ENCODE measurements at regions not wholly inside any gene's neighbourhood (a gene's known extent, or its start where the extent isn't known, plus 50 kb on each side); places are given as distances from the start of the nearest gene placed in this dataset.

DNA sequence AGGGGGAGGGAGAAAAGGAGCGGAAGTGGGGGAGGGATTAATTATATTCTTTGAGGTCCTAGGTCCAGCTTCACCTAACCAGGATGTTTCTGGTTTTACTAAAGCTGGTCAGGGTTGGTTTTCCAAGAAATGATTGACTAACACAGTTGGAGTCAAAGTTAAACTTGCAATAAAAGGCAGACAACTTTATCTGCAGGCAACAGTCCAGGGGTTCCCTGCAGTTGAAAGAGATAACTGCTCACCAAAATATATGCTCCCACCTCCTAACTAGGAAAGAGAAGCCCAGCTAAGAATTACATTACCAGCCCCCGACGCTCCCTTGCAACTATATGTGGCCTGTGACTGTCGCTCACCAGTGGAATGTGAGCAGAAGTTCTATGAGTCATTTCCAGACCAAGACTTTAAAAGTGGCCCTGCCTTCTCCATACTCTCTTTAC, 140.0 kb upstream of the PKDCC start:
- no peak overlapping the region for H3K27ac Mint-ChIP-seq
- no peaks in the 10 kb centered on the region for H3K36me3 Mint-ChIP-seq (ENCODE audit: low read depth)
- H3K4me1 Mint-ChIP-seq, result no peaks in the 10 kb centered on the region
- no peak for DNase-seq
- H3K4me3 Mint-ChIP-seq, result no peak overlapping the region
- intact Hi-C loops (cut with micrococcal nuclease), result no loop called here
- H3K27me3 Mint-ChIP-seq, result peaks cover 32% of the 10 kb centered on the region
- no peaks in the 10 kb centered on the region for H3K9me3 Mint-ChIP-seq

DNA sequence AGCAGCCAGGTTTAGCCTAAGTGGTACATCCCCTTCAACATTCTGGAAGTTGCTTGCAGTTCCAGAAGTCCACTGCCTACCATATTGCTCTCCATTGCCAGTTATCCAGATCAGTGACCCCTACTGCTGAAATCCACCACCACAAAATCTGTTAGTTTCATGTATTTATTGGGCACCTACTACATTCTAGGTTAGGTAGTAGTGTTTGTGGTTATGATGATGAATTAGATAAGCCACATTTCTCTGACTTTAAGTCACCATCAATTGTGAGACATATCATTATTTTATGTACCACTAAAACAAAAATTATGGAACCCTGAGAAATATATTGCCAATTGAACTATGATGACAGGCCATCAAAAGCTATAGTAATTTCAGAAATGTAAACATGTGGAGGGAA, 139.5 kb upstream of the PKDCC start:
- Mint-ChIP-seq H3K36me3 (ENCODE audit: low read depth) (no peaks in the 10 kb centered on the region), H3K4me1 (no peaks in the 10 kb centered on the region), H3K27ac (no peak overlapping the region), H3K27me3 (peaks cover 28% of the 10 kb centered on the region), H3K4me3 (no peak overlapping the region), H3K9me3 (no peaks in the 10 kb centered on the region)
- intact Hi-C loops (cut with micrococcal nuclease), result no loop called here
- DNase-seq, result no peak

DNA sequence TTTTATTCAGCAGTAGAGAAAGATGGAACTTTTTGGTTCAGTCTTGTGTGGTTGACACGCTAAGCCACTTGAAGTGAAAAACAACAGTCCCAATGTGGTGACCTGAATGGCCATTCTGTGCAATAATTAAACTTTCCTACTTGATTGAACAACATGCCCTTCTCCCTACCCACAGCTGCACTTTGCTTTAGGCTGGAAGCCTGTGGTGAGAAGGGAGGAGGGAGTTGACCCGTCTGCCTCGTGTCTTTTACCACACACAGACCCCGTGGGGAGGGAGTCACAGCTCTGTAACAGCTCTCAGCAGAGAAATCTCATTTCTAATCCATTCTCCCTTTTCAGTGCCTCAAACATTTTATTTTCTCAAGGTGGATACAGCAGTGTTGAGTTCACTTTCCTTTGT, 138.2 kb upstream of the PKDCC start:
- Mint-ChIP-seq H3K4me3 (no peak overlapping the region), H3K36me3 (ENCODE audit: low read depth) (no peaks in the 10 kb centered on the region), H3K27me3 (peaks cover 30% of the 10 kb centered on the region), H3K9me3 (no peaks in the 10 kb centered on the region), H3K27ac (no peak overlapping the region), H3K4me1 (no peaks in the 10 kb centered on the region)
- intact Hi-C loops (cut with micrococcal nuclease), result no loop called here
- no peak for DNase-seq

DNA sequence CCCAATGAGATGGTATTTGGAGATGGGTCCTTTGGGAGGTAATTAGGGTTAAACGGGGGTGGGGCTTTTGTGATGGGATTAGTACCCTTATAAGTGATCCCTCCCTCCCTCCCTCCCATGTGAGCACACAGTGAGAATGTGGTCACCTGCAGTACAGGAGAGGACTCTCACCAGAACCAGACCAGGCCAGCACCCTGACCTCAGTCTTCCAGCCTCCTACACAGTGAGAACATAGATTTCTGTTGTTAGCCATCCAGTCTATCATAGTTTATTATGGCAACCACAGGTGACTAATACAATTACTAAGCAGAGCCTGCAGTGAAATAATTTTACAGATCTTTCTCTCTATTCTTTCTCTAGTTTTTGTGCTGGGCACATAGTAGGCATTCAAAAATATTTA, 137.7 kb upstream of the PKDCC start:
- no peaks in the 10 kb centered on the region for H3K36me3 Mint-ChIP-seq (ENCODE audit: low read depth)
- no peak overlapping the region for H3K4me3 Mint-ChIP-seq
- H3K27ac Mint-ChIP-seq, result no peak overlapping the region

DNA sequence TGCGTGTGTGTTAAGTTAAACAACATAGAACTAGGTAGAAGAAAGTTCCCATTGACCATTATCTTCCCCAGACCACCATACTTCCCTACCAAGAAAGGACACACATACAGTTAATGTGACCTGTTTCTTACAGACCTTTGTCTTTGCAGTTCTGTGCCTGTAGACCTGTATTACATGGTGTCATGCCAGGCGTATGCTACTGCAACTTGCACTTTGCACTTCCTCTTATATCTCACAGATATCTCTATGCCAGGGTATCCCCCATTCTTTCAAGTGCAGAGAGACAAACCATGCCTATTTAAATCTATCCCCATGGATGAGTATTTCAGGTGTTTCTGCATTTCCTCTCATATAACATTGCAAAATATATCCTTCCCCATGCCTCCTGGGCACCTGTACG, 136.8 kb upstream of the PKDCC start:
- DNase-seq, result no peak
- no peaks in the 10 kb centered on the region for H3K9me3 Mint-ChIP-seq
- no peaks in the 10 kb centered on the region for H3K4me1 Mint-ChIP-seq
- H3K36me3 Mint-ChIP-seq (ENCODE audit: low read depth), result no peaks in the 10 kb centered on the region
- no peak overlapping the region for H3K27ac Mint-ChIP-seq
- no peak overlapping the region for H3K4me3 Mint-ChIP-seq
- peaks cover 36% of the 10 kb centered on the region for H3K27me3 Mint-ChIP-seq
- intact Hi-C loops (cut with micrococcal nuclease), result no loop called here

More for the DNA sequence above, 137.7 kb upstream of the PKDCC start:
- Mint-ChIP-seq H3K9me3 (no peaks in the 10 kb centered on the region), H3K27me3 (peaks cover 30% of the 10 kb centered on the region), H3K4me1 (no peaks in the 10 kb centered on the region)
- intact Hi-C loops (cut with micrococcal nuclease), result no loop called here
- DNase-seq, result no peak

DNA sequence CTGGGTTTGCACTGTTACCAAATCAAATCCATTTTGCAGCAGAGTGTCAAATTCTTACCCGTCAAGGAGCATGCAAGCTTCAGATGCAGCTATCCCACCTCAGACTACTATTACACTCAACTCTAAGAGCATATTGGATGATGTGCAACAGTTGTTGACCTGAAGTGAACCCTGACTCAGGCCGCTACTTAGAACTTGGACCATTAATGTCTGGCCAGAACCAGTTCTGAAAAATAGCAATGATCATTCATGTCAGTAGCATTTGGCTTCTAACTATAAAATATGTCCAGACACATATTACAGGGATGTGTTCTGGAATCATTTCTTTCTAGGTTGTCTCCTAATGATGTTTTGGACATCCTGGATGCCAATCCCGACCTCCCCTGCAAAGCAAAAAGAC, 135.5 kb upstream of the PKDCC start:
- Mint-ChIP-seq H3K4me1 (no peaks in the 10 kb centered on the region), H3K27me3 (peaks cover 33% of the 10 kb centered on the region), H3K27ac (no peak overlapping the region), H3K4me3 (no peak overlapping the region), H3K9me3 (no peaks in the 10 kb centered on the region), H3K36me3 (ENCODE audit: low read depth) (no peaks in the 10 kb centered on the region)
- DNase-seq, result no peak
- intact Hi-C loops (cut with micrococcal nuclease), result no loop called here

DNA sequence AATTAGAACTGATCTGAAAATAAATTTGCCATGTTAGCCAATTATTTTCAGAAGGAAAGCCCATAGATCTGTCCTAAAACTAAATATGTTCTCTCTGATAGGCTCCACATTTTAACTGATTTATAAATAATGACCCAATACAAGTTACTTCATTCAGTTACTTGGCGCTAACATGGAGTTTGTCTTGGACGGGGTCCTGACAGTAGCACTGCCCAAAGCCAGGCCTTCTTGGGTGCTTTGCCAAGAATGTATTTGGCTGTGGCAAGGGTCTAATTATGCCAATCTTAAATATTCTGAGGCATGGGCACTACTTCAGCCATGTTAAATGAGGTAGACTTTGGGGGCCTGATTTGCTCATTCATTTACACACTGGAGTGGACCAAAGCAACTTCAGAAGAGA, 135.0 kb upstream of the PKDCC start:
- DNase-seq, result no peak
- intact Hi-C loops (cut with micrococcal nuclease), result no loop called here
- Mint-ChIP-seq H3K9me3 (no peaks in the 10 kb centered on the region), H3K27ac (no peak overlapping the region), H3K4me3 (no peak overlapping the region), H3K36me3 (ENCODE audit: low read depth) (no peaks in the 10 kb centered on the region), H3K27me3 (peaks cover 34% of the 10 kb centered on the region), H3K4me1 (no peaks in the 10 kb centered on the region)

DNA sequence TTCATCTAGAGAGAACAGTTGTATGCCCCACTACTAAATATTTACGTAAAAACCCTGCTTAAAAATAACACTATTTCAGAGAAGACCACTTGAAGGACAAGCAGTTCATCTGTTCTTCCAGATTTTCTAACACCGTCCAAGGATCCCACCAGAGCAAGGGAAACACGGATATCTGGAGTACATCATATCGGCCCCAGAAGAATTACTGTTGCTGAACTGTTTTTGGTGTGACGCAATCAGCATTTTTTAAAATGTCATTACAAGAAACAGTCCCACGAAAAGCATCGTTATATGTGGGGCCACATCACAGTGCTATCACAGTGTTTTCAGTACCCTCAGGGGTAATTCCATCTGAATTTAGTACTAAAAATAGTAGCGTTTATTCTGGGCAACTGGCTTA, 134.5 kb upstream of the PKDCC start:
- Mint-ChIP-seq H3K27ac (no peak overlapping the region), H3K4me3 (no peak overlapping the region), H3K27me3 (peaks cover 32% of the 10 kb centered on the region), H3K9me3 (no peaks in the 10 kb centered on the region), H3K4me1 (no peaks in the 10 kb centered on the region), H3K36me3 (ENCODE audit: low read depth) (no peaks in the 10 kb centered on the region)
- intact Hi-C loops (cut with micrococcal nuclease), result no loop called here
- no peak for DNase-seq

DNA sequence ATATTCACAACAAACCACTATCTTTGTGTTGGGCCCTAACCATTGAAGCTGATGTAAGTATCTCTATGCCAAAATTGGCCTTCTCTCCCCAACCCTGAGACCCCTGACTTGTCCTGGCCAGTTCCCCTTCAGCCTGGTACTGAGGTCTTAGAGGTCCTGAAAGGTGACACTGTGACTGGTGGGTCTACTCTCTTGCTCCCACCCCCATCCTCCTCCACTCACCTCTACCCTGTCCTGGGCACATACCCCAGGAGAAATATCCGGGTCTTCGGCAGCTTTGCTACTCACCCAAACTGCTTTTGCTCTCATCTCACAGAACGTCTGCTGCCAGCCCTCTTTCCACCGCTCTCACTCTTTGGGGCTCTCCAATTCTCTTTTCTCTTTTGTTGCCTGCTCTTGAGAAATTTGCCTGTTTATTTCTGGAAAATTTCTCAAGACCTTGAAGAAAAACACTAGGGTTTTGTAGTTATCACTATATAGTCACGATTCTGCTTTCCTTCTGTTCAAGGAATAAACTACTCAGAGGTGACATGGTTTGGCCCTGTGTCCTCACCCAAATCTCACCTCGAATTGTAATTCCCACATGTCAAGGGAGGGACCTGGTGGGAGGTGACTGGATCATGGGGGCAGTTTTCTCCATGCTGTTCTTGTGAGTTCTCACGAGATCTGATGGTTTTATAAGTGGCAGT, 133.8 kb upstream of the PKDCC start:
- Mint-ChIP-seq H3K36me3 (ENCODE audit: low read depth) (no peaks in the 10 kb centered on the region), H3K9me3 (no peaks in the 10 kb centered on the region), H3K27me3 (peaks cover 29% of the 10 kb centered on the region), H3K4me1 (no peaks in the 10 kb centered on the region), H3K27ac (no peak overlapping the region), H3K4me3 (no peak overlapping the region)
- intact Hi-C loops (cut with micrococcal nuclease), result no loop called here
- no peak for DNase-seq

DNA sequence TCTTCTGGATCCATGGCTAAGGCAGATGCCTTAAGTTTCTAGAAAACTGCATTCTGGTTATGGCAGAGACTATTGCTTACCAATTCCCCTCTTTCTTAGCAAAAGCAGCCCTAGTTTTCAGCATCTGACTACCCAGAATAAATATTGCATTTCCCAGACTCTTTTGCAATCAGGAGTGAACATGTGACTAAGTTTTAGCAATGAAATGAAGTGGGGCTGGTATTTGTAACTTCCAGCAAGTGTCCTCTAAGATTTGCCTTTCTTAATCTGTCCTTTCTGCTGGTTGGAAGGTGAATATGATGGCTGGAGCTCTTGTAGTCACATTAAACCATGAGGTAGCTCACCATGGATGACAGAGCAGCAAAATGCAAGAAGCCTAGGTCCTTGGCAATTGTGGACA, 132.9 kb upstream of the PKDCC start:
- Mint-ChIP-seq H3K36me3 (ENCODE audit: low read depth) (no peaks in the 10 kb centered on the region), H3K4me1 (no peaks in the 10 kb centered on the region), H3K9me3 (no peaks in the 10 kb centered on the region), H3K27me3 (peaks cover 25% of the 10 kb centered on the region), H3K4me3 (no peak overlapping the region), H3K27ac (no peak overlapping the region)
- DNase-seq, result no peak
- intact Hi-C loops (cut with micrococcal nuclease), result no loop called here

DNA sequence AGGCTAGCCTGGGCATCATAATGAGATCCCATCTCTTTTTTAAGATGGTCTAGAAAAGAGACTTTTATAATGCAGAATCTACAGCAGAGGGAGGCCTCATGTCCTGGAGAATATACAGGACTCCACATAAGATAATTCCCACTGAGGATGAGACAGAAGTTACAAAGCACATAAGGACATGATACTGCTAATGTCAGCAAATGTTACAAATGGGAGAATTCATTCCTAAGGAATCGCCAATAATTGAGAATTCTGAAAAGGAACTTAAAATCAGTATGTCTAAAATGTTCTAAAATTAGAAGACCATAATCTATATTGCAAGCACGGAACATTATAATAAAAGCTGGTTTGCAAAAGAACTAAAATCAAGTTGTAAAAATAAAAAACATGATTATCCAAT, 131.6 kb upstream of the PKDCC start:
- Mint-ChIP-seq H3K27ac (no peak overlapping the region), H3K9me3 (no peaks in the 10 kb centered on the region), H3K36me3 (ENCODE audit: low read depth) (no peaks in the 10 kb centered on the region), H3K4me1 (no peaks in the 10 kb centered on the region), H3K4me3 (no peak overlapping the region), H3K27me3 (peaks cover 25% of the 10 kb centered on the region)
- no peak for DNase-seq
- intact Hi-C loops (cut with micrococcal nuclease), result no loop called here

DNA sequence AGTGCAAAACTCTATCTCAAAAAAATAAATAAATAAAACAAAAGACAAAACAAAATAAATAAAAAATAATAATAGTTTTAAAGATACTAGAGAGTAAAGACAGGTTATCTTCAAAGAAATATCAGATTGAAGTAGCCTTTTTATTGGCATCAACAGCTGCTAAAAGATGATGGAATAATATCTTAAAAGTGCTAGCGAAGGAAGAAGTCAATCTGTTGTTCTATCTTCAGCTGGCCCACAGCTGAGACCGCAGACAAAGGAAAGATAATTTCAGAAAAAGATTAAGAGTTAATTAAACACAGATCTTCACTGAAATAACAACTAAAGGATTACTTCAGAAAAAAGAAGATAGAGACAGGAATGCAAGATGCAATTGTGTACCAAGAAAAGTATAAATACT, 130.2 kb upstream of the PKDCC start:
- Mint-ChIP-seq H3K9me3 (no peaks in the 10 kb centered on the region), H3K36me3 (ENCODE audit: low read depth) (no peaks in the 10 kb centered on the region), H3K4me1 (no peaks in the 10 kb centered on the region), H3K4me3 (no peak overlapping the region), H3K27ac (no peak overlapping the region), H3K27me3 (peaks cover 24% of the 10 kb centered on the region)
- intact Hi-C loops (cut with micrococcal nuclease), result no loop called here
- DNase-seq, result no peak

DNA sequence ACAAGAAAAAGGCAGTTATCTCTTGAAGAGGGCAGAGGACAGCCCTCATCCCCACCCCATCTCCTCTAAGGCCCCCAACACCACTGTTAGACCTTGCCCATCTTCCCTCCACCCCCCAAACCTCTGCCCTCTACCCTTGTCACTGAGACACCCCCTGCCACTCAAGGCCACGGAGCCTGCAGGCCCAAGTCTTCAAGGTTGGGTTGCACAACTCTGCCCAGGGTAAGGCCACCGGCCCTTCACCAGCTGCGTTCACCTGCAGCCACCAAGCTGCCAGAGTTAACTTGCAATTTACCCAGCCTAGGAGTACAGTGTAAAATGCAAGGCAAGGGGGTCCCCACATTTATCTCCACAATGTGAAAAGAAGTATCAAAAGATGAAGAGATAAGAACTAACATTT, 128.7 kb upstream of the PKDCC start:
- Mint-ChIP-seq H3K27me3 (peaks cover 23% of the 10 kb centered on the region), H3K9me3 (no peaks in the 10 kb centered on the region), H3K4me3 (no peak overlapping the region), H3K36me3 (ENCODE audit: low read depth) (no peaks in the 10 kb centered on the region), H3K27ac (no peak overlapping the region), H3K4me1 (no peaks in the 10 kb centered on the region)
- no peak for DNase-seq
- intact Hi-C loops (cut with micrococcal nuclease), result no loop called here

DNA sequence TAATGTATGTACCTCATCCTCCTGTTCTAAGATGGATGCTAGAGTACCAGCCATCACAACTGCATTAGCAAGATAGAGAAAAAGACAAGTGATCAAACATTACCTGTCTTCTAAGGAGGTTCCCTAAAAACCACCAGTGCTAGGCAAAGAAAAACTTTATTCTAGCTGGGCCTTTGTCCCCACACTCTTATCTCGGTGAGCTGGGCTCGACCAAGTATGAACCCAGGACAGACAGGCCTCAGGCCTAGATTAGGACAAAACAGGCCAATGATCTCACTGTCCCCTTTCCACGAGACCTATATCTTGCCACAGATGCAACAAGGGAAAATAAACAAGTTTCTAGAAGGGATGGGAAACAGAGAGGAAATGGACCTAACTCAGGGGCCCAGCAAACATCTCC, 127.6 kb upstream of the PKDCC start:
- H3K27me3 Mint-ChIP-seq, result peaks cover 16% of the 10 kb centered on the region
- H3K27ac Mint-ChIP-seq, result no peak overlapping the region
- no peaks in the 10 kb centered on the region for H3K36me3 Mint-ChIP-seq (ENCODE audit: low read depth)
- H3K4me3 Mint-ChIP-seq, result no peak overlapping the region
- H3K9me3 Mint-ChIP-seq, result peaks cover 3% of the 10 kb centered on the region
- intact Hi-C loops (cut with micrococcal nuclease), result no loop called here
- H3K4me1 Mint-ChIP-seq, result no peaks in the 10 kb centered on the region
- DNase-seq, result no peak

DNA sequence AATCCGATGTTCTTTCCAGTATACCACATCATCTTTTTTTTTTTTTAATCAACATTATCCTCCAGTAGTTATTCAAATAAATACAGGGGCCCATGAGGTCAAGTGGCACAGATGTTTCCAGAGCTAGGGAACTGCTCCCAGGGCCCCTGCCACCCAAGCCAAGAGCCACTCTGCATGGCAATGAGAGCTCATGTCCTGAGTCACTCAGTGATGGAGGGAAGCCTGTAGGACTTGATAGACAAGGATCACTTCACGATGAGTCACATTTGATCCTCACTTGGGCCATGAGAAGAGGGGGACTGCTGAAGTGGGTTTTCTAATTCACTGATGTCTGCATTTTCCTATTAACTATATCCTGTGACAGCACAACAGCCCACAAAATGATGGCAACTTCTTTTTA, 127.0 kb upstream of the PKDCC start:
- H3K27ac Mint-ChIP-seq, result no peak overlapping the region
- no peaks in the 10 kb centered on the region for H3K4me1 Mint-ChIP-seq
- no peak overlapping the region for H3K4me3 Mint-ChIP-seq
- DNase-seq, result no peak
- intact Hi-C loops (cut with micrococcal nuclease), result no loop called here
- no peaks in the 10 kb centered on the region for H3K36me3 Mint-ChIP-seq (ENCODE audit: low read depth)
- peaks cover 11% of the 10 kb centered on the region for H3K27me3 Mint-ChIP-seq
- H3K9me3 Mint-ChIP-seq, result peaks cover 7% of the 10 kb centered on the region

All from activated CD4-positive, alpha-beta T cell treated with anti-CD3 and anti-CD28 coated beads, Interleukin-2, amount 10 ng/mL, durations not matched to agents 24 days and 14 days (primary cell).